Nucleus accumbens (tissue), 56 donors: ENCODE measurements at regions not wholly inside any gene's neighbourhood (a gene's known extent, or its start where the extent isn't known, plus 50 kb on each side); places are given as distances from the start of the nearest gene placed in this dataset.

ENCODE experiments used
- DNase-seq, 56 donors: peaks; one replicate each; lab custom pipeline; 2025; lab: John Stamatoyannopoulos, UW

DNA sequence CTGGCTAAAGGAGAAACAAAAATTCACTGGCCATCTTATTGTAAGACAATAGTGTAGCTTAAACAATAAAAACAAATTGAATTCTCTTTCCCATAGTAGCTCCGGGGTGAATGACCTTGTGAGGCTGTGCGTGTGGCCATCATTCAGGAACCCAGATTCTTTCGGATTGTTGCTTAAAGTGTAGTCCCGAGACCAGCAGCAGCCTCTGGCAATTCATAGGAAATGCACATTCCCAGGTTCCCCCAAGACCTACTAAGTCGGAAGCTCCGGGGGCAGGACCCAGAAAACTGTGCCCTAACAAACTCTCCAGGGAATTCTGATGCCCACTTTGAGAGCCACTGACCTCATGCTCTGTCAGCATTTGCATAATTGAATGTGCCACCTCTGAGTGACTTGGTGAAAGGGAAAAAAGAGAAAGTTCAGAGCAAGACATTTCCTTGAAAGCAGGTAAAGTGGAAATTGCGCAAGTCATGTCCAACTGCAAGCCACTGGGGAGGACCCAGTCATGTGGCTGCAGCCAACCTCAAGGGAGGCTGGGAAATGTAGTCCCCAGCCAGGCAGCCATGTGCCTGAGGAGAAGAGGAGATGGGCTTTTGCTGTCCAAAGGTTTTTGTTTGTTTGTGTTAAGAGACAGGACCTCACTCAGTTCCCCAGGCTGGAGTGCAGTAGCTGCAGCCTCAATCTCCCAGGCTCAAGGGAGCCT is 50.7 kb upstream of the PNMA8B start:
- DNase-seq, result peak in 19 of 56 donors; percentile 2 to 57 (median 16)

DNA sequence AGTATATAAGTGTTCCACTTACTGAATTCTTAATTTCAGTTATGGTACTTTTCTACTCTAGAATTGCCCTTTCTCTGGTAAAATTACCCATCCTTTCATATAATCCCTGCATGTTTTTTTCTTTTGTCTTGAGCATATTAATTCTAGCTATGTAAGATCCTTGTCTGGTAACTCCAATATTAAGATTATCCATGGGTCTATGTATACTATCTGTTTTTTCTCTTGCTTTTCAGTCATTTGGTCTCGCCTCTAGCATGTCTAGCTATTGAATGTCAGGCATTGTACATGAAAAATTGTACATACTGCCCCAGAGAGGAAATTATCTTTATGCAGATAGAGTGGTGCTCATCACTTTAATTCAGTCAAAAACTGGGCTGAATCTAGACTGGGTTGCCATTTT is 50.4 kb upstream of the CALM3 start:
- no peak for DNase-seq

DNA sequence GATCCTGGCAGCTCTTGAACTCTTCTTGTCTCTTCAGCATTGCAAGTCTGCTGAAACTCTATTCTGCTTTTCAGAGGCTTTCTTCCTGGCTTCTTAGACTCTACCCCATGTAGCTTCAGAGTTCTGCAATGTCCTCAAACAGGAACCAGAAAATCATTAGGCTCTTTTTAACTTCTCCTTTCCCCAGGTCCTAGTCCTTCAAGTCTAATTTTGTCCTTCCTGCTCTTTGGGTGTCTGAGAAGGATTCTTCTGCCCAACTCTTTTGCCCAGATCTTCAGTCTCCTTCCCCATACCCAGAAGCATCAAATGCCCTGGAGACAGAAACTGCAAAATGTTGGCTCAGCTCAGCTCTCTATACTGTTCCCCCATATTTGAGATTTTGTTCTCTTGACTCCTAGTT is 50.0 kb upstream of the CALM3 start:
- no peak for DNase-seq
